ENCODE measurements at regions not wholly inside any gene's neighbourhood (a gene's known extent, or its start where the extent isn't known, plus 50 kb on each side); places are given as distances from the start of the nearest gene placed in this dataset.
"Not testable (repeated sequence)": the region's sequence is repeated elsewhere in the genome, so short reads cannot be mapped to it uniquely, and the experiment has no call there.

- no peak for DNase-seq
Measured at GRCh38 chr7:97381815-97382554, 264.5 kb downstream of the SDHAF3 start.

DNA sequence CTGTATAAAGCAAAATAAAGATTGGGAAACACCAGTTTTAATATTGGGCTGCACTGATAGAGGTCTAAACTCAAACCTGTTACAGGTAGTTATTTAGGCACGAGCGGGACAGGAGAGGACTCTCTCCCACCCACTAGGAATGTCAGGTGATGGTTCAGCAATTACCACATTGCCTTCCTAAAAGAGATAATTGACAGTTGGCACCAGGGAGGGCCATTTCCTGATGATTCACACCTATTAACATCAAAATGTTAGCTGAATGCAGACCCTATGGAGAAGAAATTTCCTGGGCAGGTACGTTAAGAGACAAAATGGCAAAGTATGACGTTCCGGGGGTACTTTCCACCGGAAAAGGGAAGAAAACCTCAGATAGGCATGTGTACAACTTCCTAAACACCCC is 272.6 kb downstream of the SDHAF3 start:
- no peak for DNase-seq

DNA sequence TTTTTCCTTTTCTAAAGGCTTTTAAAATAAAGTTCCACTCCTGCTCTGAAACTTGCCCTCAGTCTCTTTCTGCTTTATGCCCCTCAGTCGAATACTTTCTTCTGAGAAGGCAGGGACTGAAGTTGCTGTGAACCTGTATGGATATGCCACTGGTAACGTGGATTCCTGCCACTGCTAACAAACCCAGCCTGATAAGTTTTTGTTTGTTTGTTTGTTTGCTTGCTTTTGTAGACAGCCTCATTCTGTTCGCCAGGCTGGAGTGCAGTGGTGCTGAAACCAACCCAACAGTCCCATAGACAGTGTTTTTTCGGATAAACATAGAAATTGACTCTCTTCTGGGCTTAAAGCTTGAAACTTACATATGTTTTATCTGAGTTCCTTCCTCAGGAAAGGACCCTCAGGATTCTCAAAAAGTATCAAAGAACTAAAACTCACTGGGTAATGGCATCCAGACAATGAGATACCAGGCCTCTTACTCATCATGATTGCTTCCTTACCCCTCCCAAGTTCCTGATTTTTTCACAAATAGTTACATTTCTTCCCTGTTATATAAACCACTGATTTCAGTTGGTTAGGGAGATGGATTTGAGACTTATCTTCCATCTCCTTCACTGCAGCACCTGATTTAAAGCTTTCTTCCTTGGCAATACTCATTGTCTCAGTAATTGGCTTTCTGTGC is 273.6 kb downstream of the SDHAF3 start:
- DNase-seq, result no peak

GRCh38 chr7:97401398-97401797 is 283.9 kb downstream of the SDHAF3 start:
- no peak for DNase-seq

DNA sequence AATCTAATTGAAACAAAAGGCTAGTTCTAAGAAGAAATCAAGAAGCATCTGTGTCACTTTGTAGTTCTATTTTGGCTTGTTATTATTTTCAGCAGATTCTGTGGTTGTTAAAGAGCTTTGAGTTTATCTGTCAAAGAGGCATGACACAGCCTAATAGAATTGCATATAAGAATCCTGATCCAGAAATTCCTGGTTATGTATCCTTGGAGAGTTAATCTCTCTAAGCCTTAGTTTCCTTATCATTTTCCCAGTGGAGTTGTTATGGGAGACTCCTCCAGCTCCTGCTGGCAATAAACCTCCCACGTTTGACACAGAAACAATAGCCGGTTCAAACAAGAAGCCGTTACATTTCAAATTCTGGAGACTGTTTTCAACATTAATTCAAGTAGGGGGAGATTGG is 288.3 kb downstream of the SDHAF3 start:
- DNase-seq, result no peak

GRCh38 chr7:97407106-97407505 is 289.6 kb downstream of the SDHAF3 start:
- no peak for DNase-seq

- no peak for DNase-seq
Measured at GRCh38 chr7:97409346-97409745, 291.8 kb downstream of the SDHAF3 start.

DNA sequence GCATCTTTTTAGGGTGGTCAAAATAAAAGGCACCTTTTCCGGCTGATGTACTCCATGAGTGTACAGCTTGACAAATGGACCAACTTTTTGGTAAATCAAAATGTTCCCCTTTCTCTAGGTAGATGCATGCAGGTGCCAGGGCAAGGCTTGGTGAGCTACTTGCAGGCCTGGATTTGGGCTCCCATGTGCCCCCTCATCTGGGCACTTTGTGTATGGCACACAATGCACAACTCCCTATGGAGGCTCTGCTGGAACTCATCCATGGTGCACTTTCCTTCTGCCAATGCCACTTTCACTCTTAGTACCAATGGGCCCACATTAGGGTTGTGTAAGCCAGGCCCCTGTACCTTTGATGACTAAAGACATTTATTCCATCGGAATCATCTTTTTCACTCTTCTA is 300.8 kb downstream of the SDHAF3 start:
- no peak for DNase-seq

DNA sequence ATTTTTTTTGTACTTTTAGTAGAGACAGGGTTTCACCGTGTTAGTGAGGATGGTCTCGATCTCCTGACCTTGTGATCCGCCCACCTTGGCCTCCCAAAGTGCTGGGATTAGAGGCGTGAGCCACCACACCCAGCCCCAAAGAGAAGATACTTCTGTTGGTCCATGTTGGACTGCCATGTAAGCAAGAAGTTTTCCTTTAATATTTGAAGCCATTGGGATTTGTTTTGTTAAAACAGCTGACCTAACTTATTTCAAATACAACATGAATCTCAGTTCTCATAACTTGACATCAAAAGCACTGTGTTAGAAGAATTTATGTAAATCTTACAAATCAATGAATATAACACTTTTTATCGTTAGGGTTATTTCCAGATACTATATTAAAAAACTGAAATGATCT is 302.4 kb downstream of the SDHAF3 start:
- DNase-seq, result no peak

DNA sequence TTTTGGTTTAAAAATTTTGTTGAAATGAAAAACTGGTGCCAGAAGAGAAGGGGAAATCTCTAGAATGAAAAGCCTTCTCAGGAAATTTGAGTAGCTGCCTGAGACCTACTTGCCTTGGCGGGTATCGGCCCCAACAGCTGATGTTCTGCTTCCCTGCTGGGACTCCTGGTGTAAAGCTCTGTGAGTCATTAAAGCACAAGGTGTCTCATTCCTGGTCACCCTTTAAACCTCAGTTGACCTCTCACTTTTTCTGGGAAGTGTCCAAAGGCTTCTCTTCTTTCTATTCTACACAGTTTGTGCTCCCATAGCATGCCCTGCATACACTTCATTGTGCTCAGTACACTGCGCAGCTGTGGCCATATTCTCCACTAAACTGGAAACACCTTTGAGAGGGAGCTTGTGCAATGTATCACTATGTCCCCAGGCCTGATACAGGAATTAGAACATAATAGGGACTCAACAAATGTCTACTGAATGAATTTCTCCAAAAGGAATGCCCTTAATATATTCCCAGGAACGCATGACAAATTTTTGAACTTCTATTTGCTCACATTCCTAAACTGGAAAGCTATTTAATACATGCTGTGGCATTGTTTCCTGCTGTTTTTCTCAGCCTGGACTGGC is 303.9 kb downstream of the SDHAF3 start:
- DNase-seq, result no peak

GRCh38 chr7:97422046-97422445 is 304.5 kb downstream of the SDHAF3 start:
- no peak for DNase-seq

GRCh38 chr7:97430006-97430405 is 301.9 kb upstream of the TAC1 start:
- no peak for DNase-seq

- DNase-seq, result no peak
Measured at GRCh38 chr7:97439637-97440214, 292.2 kb upstream of the TAC1 start.

- DNase-seq, result no peak
Measured at GRCh38 chr7:97446361-97446760, 285.5 kb upstream of the TAC1 start.

- DNase-seq, result not testable (repeated sequence)
Measured at GRCh38 chr7:97449448-97449847, 282.4 kb upstream of the TAC1 start.

DNA sequence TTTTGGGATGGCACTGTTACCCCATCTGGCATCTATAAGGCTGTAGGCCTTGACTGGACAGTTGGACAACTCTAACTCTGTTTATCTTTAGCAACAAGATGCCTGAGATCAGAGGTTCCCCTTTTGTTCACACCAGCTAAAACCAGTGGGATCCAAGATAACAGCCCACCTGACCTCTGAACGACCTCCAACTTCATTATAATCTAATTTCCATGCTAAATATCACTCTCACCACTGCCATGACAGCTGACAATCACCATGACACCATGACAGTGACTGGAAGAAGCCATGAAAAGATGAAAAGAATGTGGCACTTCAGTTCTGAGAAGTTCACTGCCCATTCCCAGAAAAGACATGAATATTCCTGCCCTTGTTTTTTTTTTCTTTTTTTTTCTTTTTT is 281.4 kb upstream of the TAC1 start:
- no peak for DNase-seq

- DNase-seq, result no peak
Measured at GRCh38 chr7:97454636-97455035, 277.2 kb upstream of the TAC1 start.

- DNase-seq, result no peak
Measured at GRCh38 chr7:97457054-97457453, 274.8 kb upstream of the TAC1 start.

DNA sequence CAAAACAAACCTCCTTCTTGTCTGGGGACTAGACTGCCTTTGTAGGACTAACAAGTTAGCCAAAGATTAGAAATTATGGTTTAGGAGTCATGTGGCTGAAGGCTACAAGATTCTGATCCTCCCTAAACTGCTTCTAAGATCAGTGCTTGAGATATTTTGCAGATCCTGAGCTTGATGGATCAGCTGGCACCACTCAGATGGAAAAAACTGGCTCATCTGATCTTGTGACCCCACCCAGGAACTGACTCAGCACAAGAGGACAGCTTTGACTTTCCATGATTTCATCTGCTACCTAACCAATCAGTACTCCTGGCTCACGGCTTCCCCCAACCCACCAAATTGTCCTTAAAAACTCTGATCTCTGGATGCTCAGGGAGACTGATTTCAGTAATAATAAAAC is 271.5 kb upstream of the TAC1 start:
- DNase-seq, result no peak

- DNase-seq, result no peak
Measured at GRCh38 chr7:97461596-97461995, 270.3 kb upstream of the TAC1 start.

DNA sequence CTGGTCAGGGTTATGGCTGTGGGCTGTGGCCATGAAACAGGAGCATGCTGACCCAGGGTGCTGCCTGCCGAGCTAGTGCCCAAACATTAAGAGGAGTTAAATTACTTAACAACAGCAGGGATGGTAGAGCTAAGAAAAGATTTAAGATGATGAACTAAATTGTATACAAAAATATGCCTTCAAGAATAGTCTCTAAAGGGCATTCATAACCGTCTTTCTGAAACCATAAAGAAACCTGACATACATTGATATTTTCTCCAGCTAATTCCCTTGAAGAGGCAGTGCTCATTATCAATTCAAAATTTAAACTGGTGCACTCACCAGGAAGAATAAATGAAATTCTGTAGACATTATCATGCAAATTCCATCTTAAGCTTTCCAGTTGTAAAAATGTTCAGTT is 265.8 kb upstream of the TAC1 start:
- DNase-seq, result no peak

DNA sequence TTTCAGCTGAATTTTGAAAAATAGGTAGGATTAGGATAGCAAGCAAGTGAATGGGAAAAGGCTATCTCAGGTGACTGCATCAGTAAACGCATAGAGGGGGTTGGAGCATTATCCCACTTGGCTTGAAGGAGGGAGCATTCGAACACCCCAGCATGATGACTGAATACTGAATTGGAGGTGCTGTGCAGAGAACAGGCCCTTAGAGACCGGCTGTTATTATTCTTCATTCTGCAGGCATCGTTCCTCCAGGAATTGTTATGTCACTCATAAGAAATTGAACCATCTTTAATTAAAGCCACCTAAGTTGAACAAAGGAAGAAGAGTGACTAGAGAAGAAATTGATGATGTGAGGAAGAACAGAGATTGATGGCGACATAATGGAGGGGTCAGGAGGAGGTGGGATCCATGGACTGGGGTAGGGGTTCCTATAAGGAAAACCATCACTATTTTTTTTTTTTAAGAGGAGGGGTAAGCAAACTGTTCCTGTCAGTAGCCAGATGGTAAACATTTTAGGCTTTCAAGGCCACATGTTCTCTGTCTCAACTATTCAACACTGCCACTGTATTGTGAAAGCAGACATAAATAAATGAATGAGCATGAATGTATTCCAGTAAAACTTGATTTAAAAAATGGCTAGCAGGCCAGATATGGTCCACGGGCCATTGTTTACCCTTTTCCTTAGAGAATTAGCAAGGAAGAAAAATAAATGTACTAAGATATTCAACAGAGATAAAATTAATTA is 264.7 kb upstream of the TAC1 start:
- no peak for DNase-seq

GRCh38 chr7:97468493-97468892 is 263.4 kb upstream of the TAC1 start:
- no peak for DNase-seq

Data from AML-193 (cell line).